ENCODE measurements at regions not wholly inside any gene's neighbourhood (a gene's known extent, or its start where the extent isn't known, plus 50 kb on each side); places are given as distances from the start of the nearest gene placed in this dataset.

- Histone ChIP-seq H2AFZ (ENCODE audit: low read depth) (no peak overlapping the region), H3K36me3 (replicated peaks in 1 of 2; ENCODE audit: control insufficient read depth in 1 of 2, insufficient read depth in 2 of 2, low read length in 1 of 2) (no peaks in the 10 kb centered on the region), H3K4me3 (ENCODE audit: low read depth in 2 of 2, low read length in 1 of 2) (no peak overlapping the region), H3K9me2 (no peaks in the 10 kb centered on the region), H3K9ac (no peak overlapping the region), H3K27me3 (ENCODE audit: insufficient read depth) (no peaks in the 10 kb centered on the region), H3K4me1 (ENCODE audit: control insufficient read depth in 1 of 2, insufficient read depth in 2 of 2, low read depth in 1 of 2, low read length in 1 of 2) (no peaks in the 10 kb centered on the region), H3F3A (replicated peaks; ENCODE audit: insufficient read depth) (no peaks in the 10 kb centered on the region), H3K9me3 (peaks cover 7% of the 10 kb centered on the region; the same call in 1 of the 2 replicates), H3K27ac (ENCODE audit: low read depth in 2 of 2, low read length in 1 of 2) (no peak overlapping the region), H4K20me1 (ENCODE audit: insufficient read depth) (no peaks in the 10 kb centered on the region), H3K79me2 (ENCODE audit: insufficient read depth) (no peaks in the 10 kb centered on the region), H3K4me2 (no peak overlapping the region)
- ChIA-PET CTCF (interaction anchor here (1.1 to 1.3 kb wide), 2 partner anchors 161 to 857 kb away, joined by 3 to 6 read pairs; no protein-coding TSS in a partner anchor), POLR2A (no interaction called here)
- TF ChIP-seq USF1 (IDR thresholded peaks at IDR 0.05; ENCODE audit: borderline replicate concordance, low read depth) = no peak
- no peak for TF ChIP-seq JUND (IDR thresholded peaks at IDR 0.05)
- TF ChIP-seq RAD21 (IDR thresholded peaks at IDR 0.05; ENCODE audit: low read length) = no peak
- no peak for TF ChIP-seq NRF1 (IDR thresholded peaks at IDR 0.05; ENCODE audit: low read depth, low read length)
- no peak for TF ChIP-seq RCOR1 (IDR thresholded peaks at IDR 0.05; ENCODE audit: low read length)
- no peak for TF ChIP-seq YY1 (IDR thresholded peaks at IDR 0.05; ENCODE audit: low read depth)
- TF ChIP-seq, protein P1, sequence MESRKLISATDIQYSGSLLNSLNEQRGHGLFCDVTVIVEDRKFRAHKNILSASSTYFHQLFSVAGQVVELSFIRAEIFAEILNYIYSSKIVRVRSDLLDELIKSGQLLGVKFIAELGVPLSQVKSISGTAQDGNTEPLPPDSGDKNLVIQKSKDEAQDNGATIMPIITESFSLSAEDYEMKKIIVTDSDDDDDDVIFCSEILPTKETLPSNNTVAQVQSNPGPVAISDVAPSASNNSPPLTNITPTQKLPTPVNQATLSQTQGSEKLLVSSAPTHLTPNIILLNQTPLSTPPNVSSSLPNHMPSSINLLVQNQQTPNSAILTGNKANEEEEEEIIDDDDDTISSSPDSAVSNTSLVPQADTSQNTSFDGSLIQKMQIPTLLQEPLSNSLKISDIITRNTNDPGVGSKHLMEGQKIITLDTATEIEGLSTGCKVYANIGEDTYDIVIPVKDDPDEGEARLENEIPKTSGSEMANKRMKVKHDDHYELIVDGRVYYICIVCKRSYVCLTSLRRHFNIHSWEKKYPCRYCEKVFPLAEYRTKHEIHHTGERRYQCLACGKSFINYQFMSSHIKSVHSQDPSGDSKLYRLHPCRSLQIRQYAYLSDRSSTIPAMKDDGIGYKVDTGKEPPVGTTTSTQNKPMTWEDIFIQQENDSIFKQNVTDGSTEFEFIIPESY (IDR thresholded peaks at IDR 0.05; ENCODE audit: borderline replicate concordance, low read depth) = no peak
- TF ChIP-seq NFIC (IDR thresholded peaks at IDR 0.05; ENCODE audit: borderline replicate concordance) = no peak
- TF ChIP-seq EZH2phosphoT487 (IDR thresholded peaks at IDR 0.05; ENCODE audit: borderline replicate concordance, low read depth) = no peak
- TF ChIP-seq TAF1 (IDR thresholded peaks at IDR 0.05; ENCODE audit: borderline replicate concordance, low read depth, low read length) = no peak
- TF ChIP-seq ELF1 (IDR thresholded peaks at IDR 0.05) = no peak
- TF ChIP-seq FOXJ3 (CRISPR knock-in tag; IDR thresholded peaks at IDR 0.05) = no peak
- TF ChIP-seq, protein P2, sequence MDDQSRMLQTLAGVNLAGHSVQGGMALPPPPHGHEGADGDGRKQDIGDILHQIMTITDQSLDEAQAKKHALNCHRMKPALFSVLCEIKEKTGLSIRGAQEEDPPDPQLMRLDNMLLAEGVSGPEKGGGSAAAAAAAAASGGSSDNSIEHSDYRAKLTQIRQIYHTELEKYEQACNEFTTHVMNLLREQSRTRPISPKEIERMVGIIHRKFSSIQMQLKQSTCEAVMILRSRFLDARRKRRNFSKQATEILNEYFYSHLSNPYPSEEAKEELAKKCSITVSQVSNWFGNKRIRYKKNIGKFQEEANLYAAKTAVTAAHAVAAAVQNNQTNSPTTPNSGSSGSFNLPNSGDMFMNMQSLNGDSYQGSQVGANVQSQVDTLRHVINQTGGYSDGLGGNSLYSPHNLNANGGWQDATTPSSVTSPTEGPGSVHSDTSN (IDR thresholded peaks at IDR 0.05) = no peak
- no peak for TF ChIP-seq CHD2 (IDR thresholded peaks at IDR 0.05; ENCODE audit: low read length, partially characterized antibody)
- TF ChIP-seq FOXM1 (IDR thresholded peaks at IDR 0.05; ENCODE audit: low read depth) = no peak
- TF ChIP-seq SIN3A (IDR thresholded peaks at IDR 0.05; ENCODE audit: borderline replicate concordance, low read depth, low read length) = no peak
- TF ChIP-seq SMC3 (IDR thresholded peaks at IDR 0.05; ENCODE audit: low read depth, low read length) = no peak
- 50% methylated on average over 1 of the region's 1 CpG for WGBS (ENCODE audit: low lambda C conversion rate)
- DNase-seq = no peak
These were observed 414.1 kb downstream of the CDH26 start for GRCh38 chr20:60372275-60372674.

All from SK-N-SH (cell line).